ENCODE measurements at regions not wholly inside any gene's neighbourhood (a gene's known extent, or its start where the extent isn't known, plus 50 kb on each side); places are given as distances from the start of the nearest gene placed in this dataset.

DNA sequence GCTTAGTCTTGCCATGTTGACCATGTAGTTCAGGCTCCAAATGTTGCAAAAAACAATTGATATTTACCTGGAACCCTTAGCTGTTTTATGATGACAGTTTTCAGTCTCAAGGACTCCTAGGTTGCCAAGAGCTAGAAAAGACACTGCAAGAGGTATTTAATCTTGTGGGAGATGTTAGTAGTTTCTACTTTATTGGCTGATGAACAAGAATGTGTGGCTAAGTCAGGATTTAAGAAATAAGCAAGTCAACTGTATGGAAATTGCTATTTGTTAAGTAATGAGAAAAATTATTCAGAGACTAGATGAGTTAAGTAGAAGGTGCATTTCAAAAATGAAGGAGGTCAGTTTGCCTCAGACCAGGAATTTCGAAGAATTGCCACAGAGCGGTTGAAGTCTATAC is 639.7 kb upstream of the USP24 start:
- H3K4me3 ChIP-seq, result no peak overlapping the region
- no peaks in the 10 kb centered on the region for H3K4me1 Mint-ChIP-seq
- H3K36me3 ChIP-seq, result no peaks in the 10 kb centered on the region
- no peaks in the 10 kb centered on the region for H3K9me3 ChIP-seq (ENCODE audit: low read depth)
- no peaks in the 10 kb centered on the region for H4K20me1 ChIP-seq (ENCODE audit: low read depth)
- no peaks in the 10 kb centered on the region for H3F3A ChIP-seq (ENCODE audit: low read depth)
- H3K4me3 Mint-ChIP-seq, result no peak overlapping the region
- H3K27ac Mint-ChIP-seq, result no peak overlapping the region
- no peak overlapping the region for H3K27ac ChIP-seq
- no peak overlapping the region for H3K4me2 ChIP-seq
- no peaks in the 10 kb centered on the region for H3K79me2 ChIP-seq (ENCODE audit: low read depth)
- no peak overlapping the region for H2AFZ ChIP-seq (replicated peaks)
- peaks cover 2% of the 10 kb centered on the region for H3K27me3 Mint-ChIP-seq (ENCODE audit: insufficient read depth, low read depth)
- TF ChIP-seq EZH2 (IDR thresholded peaks at IDR 0.05), result no peak
- no peaks in the 10 kb centered on the region for H3K4me1 ChIP-seq
- no peaks in the 10 kb centered on the region for H3K36me3 Mint-ChIP-seq
- H3K9me3 Mint-ChIP-seq, result no peaks in the 10 kb centered on the region
- no peak for DNase-seq (ENCODE audit: low spot score)
- no peak overlapping the region for H3K9ac ChIP-seq
- H3K27me3 ChIP-seq, result no peaks in the 10 kb centered on the region

DNA sequence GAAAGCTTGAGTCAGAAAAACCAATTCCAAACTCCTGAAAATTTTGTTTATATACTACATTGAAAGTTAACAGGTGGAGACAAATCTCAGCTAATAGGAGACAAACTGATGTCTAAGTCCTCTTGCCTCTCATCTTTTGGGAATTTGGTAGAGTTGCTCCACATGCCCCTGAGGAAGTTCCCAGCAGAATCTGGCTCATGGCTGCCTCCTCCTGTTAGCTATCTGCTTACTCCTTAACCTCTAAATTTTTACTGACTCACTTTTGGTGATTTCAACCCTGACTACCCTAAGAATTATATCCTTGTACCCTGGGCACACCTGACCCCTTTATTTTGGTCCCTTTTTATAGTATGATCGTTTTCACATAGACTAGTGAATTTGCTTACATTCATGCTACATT is 633.7 kb upstream of the USP24 start:
- H3K4me2 ChIP-seq, result no peak overlapping the region
- H3K9ac ChIP-seq, result no peak overlapping the region
- H3K4me3 ChIP-seq, result no peak overlapping the region
- Mint-ChIP-seq H3K36me3 (no peaks in the 10 kb centered on the region), H3K4me1 (no peaks in the 10 kb centered on the region), H3K27ac (no peak overlapping the region), H3K4me3 (no peak overlapping the region), H3K9me3 (no peaks in the 10 kb centered on the region), H3K27me3 (ENCODE audit: insufficient read depth, low read depth) (no peaks in the 10 kb centered on the region)
- no peaks in the 10 kb centered on the region for H4K20me1 ChIP-seq (ENCODE audit: low read depth)
- H3K4me1 ChIP-seq, result no peaks in the 10 kb centered on the region
- H3F3A ChIP-seq (ENCODE audit: low read depth), result no peaks in the 10 kb centered on the region
- no peaks in the 10 kb centered on the region for H3K27me3 ChIP-seq
- no peaks in the 10 kb centered on the region for H3K36me3 ChIP-seq
- H3K79me2 ChIP-seq (ENCODE audit: low read depth), result no peaks in the 10 kb centered on the region
- TF ChIP-seq, protein P1, sequence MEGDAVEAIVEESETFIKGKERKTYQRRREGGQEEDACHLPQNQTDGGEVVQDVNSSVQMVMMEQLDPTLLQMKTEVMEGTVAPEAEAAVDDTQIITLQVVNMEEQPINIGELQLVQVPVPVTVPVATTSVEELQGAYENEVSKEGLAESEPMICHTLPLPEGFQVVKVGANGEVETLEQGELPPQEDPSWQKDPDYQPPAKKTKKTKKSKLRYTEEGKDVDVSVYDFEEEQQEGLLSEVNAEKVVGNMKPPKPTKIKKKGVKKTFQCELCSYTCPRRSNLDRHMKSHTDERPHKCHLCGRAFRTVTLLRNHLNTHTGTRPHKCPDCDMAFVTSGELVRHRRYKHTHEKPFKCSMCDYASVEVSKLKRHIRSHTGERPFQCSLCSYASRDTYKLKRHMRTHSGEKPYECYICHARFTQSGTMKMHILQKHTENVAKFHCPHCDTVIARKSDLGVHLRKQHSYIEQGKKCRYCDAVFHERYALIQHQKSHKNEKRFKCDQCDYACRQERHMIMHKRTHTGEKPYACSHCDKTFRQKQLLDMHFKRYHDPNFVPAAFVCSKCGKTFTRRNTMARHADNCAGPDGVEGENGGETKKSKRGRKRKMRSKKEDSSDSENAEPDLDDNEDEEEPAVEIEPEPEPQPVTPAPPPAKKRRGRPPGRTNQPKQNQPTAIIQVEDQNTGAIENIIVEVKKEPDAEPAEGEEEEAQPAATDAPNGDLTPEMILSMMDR (IDR thresholded peaks at IDR 0.05), result peak; percentile 58
- TF ChIP-seq EZH2phosphoT487 (IDR thresholded peaks at IDR 0.05), result no peak
- H3K27ac ChIP-seq, result no peak overlapping the region
- no peaks in the 10 kb centered on the region for H3K9me3 ChIP-seq (ENCODE audit: low read depth)
- no peak overlapping the region for H2AFZ ChIP-seq (replicated peaks)
- DNase-seq (ENCODE audit: low spot score), result peak; percentile 65

DNA sequence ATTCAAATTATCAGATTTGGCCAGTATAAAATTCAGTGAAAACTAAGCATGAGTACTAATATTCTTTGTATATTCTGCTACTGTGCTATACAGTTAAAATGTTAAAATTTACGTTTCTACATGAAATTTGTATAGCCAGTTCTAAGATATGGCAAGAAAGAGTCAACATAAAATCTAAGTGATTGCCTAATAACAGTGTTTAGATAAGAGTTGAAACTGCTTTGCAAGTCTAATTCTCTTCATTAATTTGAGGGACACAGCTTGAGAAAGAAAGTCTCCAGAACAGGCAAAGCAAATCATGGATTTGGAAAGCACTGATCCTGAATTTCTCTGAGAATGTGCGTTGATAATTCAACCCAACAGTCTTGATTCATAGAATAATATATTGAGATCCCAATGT is 630.9 kb upstream of the USP24 start:
- Histone ChIP-seq H3K9ac (no peak overlapping the region), H3F3A (ENCODE audit: low read depth) (no peaks in the 10 kb centered on the region), H3K36me3 (no peaks in the 10 kb centered on the region), H4K20me1 (ENCODE audit: low read depth) (no peaks in the 10 kb centered on the region), H3K79me2 (ENCODE audit: low read depth) (no peaks in the 10 kb centered on the region), H3K4me3 (no peak overlapping the region), H3K27me3 (no peaks in the 10 kb centered on the region), H2AFZ (replicated peaks) (no peak overlapping the region), H3K9me3 (ENCODE audit: low read depth) (no peaks in the 10 kb centered on the region), H3K4me2 (no peak overlapping the region), H3K27ac (no peak overlapping the region), H3K4me1 (no peaks in the 10 kb centered on the region)
- Mint-ChIP-seq H3K27me3 (ENCODE audit: insufficient read depth, low read depth) (no peaks in the 10 kb centered on the region), H3K9me3 (no peaks in the 10 kb centered on the region), H3K36me3 (no peaks in the 10 kb centered on the region), H3K4me3 (no peak overlapping the region), H3K4me1 (no peaks in the 10 kb centered on the region), H3K27ac (no peak overlapping the region)
- no peak for DNase-seq (ENCODE audit: low spot score)
- TF ChIP-seq EZH2phosphoT487 (IDR thresholded peaks at IDR 0.05) (no peak), EZH2 (IDR thresholded peaks at IDR 0.05) (no peak)
- TF ChIP-seq, protein P1 (IDR thresholded peaks at IDR 0.05), result no peak

DNA sequence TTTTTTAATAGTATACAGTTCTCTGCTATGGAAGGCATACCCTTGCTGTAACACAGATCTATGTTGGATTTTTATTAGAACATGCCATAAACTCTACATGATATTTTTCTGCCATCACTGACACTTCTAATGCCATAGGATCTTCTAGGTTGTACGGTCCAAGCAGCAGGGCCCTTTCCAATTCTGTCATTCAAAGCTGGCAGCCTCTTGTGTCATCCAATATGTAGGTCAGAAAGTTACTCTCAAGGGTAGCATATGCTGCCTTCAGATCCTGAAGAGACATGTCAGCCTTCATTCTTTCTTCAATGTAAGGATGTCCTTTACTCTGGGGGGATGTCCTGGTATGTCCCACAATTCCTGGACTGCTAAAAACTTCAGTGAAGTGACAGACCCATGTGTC is 629.2 kb upstream of the USP24 start:
- Mint-ChIP-seq H3K4me1 (no peaks in the 10 kb centered on the region), H3K27me3 (ENCODE audit: insufficient read depth, low read depth) (no peaks in the 10 kb centered on the region), H3K36me3 (no peaks in the 10 kb centered on the region), H3K27ac (no peak overlapping the region), H3K9me3 (no peaks in the 10 kb centered on the region), H3K4me3 (no peak overlapping the region)
- H3K27me3 ChIP-seq, result no peaks in the 10 kb centered on the region
- no peak overlapping the region for H3K4me2 ChIP-seq
- H3K27ac ChIP-seq, result no peak overlapping the region
- no peak overlapping the region for H3K9ac ChIP-seq
- no peaks in the 10 kb centered on the region for H3K4me1 ChIP-seq
- no peaks in the 10 kb centered on the region for H4K20me1 ChIP-seq (ENCODE audit: low read depth)
- H3K36me3 ChIP-seq, result no peaks in the 10 kb centered on the region
- TF ChIP-seq EZH2 (IDR thresholded peaks at IDR 0.05) (no peak), EZH2phosphoT487 (IDR thresholded peaks at IDR 0.05) (no peak)
- TF ChIP-seq, protein P1 (IDR thresholded peaks at IDR 0.05), result no peak
- H2AFZ ChIP-seq (replicated peaks), result no peak overlapping the region
- no peak overlapping the region for H3K4me3 ChIP-seq
- H3K79me2 ChIP-seq (ENCODE audit: low read depth), result no peaks in the 10 kb centered on the region
- H3K9me3 ChIP-seq (ENCODE audit: low read depth), result no peaks in the 10 kb centered on the region
- H3F3A ChIP-seq (ENCODE audit: low read depth), result no peaks in the 10 kb centered on the region
- DNase-seq (ENCODE audit: low spot score), result no peak

Data from neural progenitor cell (in vitro differentiated cells).